ENCODE measurements at regions not wholly inside any gene's neighbourhood (a gene's known extent, or its start where the extent isn't known, plus 50 kb on each side); places are given as distances from the start of the nearest gene placed in this dataset.

- no peak for TF ChIP-seq CTCF (conservative IDR thresholded peaks at IDR 0.05; ENCODE audit: low read depth, low read length)
- H3K4me3 ChIP-seq (ENCODE audit: low read depth, low read length), result no peak overlapping the region
- peak; percentile 1 for DNase-seq (ENCODE audit: low read depth)
Observed at GRCh38 chr5:26791021-26791420, 247.4 kb downstream of the CDH9 start.

GRCh38 chr5:26763215-26763614, 275.2 kb downstream of the CDH9 start:
- no peak overlapping the region for H3K4me3 ChIP-seq (ENCODE audit: low read depth, low read length)
- no peak for TF ChIP-seq CTCF (conservative IDR thresholded peaks at IDR 0.05; ENCODE audit: low read depth, low read length)
- peak; percentile 18 for DNase-seq (ENCODE audit: low read depth)

- no peak for DNase-seq (ENCODE audit: low read depth)
- no peak for TF ChIP-seq CTCF (conservative IDR thresholded peaks at IDR 0.05; ENCODE audit: low read depth, low read length)
- no peak overlapping the region for H3K4me3 ChIP-seq (ENCODE audit: low read depth, low read length)
Observed at GRCh38 chr5:26761446-26761845, 276.9 kb downstream of the CDH9 start.

- no peak overlapping the region for H3K4me3 ChIP-seq (ENCODE audit: low read depth, low read length)
- DNase-seq (ENCODE audit: low read depth), result no peak
- no peak for TF ChIP-seq CTCF (conservative IDR thresholded peaks at IDR 0.05; ENCODE audit: low read depth, low read length)
Observed at GRCh38 chr5:26761045-26761444, 277.3 kb downstream of the CDH9 start.

GRCh38 chr5:26757941-26758340, 280.4 kb downstream of the CDH9 start:
- DNase-seq (ENCODE audit: low read depth), result peak; percentile 6
- H3K4me3 ChIP-seq (ENCODE audit: low read depth, low read length), result no peak overlapping the region
- no peak for TF ChIP-seq CTCF (conservative IDR thresholded peaks at IDR 0.05; ENCODE audit: low read depth, low read length)

GRCh38 chr5:26749829-26750228, 288.6 kb downstream of the CDH9 start:
- no peak overlapping the region for H3K4me3 ChIP-seq (ENCODE audit: low read depth, low read length)
- DNase-seq (ENCODE audit: low read depth), result no peak
- TF ChIP-seq CTCF (conservative IDR thresholded peaks at IDR 0.05; ENCODE audit: low read depth, low read length), result no peak

- no peak for DNase-seq (ENCODE audit: low read depth)
- no peak for TF ChIP-seq CTCF (conservative IDR thresholded peaks at IDR 0.05; ENCODE audit: low read depth, low read length)
- no peak overlapping the region for H3K4me3 ChIP-seq (ENCODE audit: low read depth, low read length)
Observed at GRCh38 chr5:26740182-26740581, 298.2 kb downstream of the CDH9 start.
